ENCODE measurements at regions not wholly inside any gene's neighbourhood (a gene's known extent, or its start where the extent isn't known, plus 50 kb on each side); places are given as distances from the start of the nearest gene placed in this dataset.
A peak's percentile ranks its signal among the peaks of the same experiment; 100 is the strongest.
"Not testable (repeated sequence)": the region's sequence is repeated elsewhere in the genome, so short reads cannot be mapped to it uniquely, and the experiment has no call there.

DNA sequence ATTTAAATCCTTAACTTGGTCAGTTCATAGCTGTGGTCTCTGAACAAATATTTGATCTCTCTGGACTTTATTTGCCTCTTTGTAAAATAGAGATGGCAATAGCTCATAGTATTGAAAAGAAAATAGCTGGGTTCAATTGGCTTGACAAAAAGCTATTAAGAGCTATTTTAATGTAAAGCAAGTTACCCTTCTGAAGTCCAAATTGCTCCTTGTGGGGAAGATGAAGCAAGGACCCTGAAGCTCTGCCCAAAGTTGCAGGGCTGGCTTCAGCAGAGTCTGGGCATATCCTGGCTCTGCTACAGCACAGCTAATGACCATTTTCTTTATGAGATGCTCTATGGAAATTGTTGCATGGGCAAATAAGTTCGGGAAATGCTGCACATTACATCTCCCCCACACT, 484.5 kb downstream of the TDRD3 start:
- no peak for DNase-seq

DNA sequence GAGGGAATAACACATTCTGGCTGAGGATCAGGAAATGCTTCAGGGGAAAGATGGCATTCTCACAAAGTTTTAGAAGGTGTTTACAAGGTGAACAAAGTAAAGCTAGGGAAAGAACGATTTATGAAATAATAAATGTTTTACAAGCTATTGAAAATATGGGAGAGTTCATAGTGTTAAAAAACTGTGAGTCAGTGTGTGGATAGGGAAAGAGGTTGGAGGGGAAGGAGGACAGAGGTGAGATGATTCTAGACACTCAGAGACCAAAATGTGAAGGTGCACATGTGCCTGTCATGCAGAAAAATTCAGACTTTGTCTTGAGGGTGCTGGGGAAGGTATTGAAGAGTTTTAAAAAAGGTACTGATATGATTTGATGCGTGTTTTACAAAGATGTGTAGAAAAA, 476.1 kb downstream of the TDRD3 start:
- DNase-seq = no peak

DNA sequence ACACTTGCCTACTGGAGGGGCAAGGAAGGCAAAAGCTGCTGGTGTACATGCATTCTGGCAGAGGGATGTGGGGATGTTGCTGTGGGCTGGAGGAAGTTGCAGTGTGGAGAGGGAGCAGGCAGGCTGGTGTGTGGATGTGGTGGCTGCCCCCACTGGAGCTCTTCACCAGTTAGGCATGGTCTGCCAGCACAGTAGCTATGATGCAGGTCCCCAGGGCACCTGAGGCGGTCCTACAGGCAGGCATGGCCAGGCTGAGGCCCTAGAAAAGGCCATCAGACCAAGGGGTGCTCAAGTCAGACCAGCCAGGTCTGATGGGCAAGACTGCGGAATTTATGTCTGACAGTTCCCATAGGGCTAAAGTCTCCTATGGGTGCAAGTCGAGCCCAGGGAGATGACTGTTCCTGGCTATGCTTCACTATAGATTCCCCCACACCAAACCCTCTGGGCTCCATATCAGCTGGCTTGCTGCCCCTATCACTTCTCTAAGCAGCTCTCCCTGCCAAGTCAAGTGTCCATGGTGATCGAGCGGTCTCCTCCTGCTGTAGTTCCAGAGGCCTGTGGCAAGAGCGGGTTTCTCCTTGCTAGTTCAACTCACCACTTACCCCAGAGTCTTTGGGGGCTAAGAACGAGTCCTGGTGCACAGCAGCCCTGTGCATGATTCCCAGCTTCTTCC, 473.1 kb downstream of the TDRD3 start:
- DNase-seq = no peak

DNA sequence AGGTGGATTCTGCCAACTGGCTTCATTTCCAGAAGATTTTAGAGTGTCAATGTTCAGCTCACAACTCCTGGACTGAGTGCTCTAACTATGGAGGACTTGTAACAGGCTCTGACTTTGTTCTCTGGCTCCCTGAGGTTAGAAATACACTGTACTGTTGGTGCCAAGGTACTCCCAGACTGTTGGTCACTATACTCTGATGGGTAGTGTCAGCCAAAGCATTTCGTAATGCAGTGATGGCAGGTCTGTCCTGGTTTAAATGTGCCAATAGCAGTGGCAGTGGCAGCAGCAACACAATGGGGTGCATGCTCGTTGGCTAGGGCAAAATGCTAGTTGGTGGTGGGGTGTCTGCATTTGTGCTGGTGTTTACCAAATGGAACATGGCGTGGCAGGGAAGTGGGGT, 472.2 kb downstream of the TDRD3 start:
- no peak for DNase-seq

GRCh38 chr13:60862036-60862435, 465.0 kb downstream of the TDRD3 start:
- no peak for DNase-seq

DNA sequence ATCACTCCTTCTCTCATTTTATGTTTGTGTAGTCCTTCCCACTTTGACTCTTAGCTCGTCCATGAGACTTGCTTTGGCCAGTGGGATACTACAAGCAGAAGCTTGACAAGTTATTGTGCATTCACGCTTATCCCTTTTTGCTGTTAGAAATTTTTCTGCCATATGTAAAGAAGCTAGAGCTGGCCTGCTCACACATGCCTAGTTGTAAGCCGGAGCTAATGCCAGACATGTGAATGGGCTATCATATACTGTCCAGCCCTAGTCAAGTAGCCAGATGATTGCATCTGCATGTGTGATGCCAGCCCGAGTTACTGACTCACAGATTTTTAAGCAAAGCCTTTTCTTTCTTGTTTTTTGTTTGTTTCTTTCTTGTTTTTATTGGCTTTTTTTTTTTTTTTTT, 460.7 kb downstream of the TDRD3 start:
- DNase-seq = no peak

DNA sequence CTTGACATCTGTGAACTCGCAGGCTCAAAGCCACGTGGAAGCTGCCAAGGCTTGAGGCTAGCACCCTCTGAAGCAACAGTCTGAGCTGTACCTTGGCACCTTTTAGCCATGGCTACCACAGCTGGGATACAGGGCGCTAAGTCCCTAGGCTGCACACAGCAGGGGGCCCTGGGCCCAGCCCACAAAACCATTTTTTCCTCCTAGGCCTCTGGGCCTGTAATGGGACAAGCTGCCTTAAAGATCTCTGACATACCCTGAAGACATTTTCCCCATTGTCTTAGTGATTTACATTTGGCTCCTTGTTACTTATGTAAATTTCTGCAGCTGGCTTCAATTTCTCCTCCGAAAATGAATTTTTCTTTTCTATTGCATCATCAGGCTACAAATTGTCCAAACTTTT, 455.9 kb downstream of the TDRD3 start:
- DNase-seq = no peak

GRCh38 chr13:60851378-60851777, 454.4 kb downstream of the TDRD3 start:
- DNase-seq = no peak

GRCh38 chr13:60850526-60850925, 453.5 kb downstream of the TDRD3 start:
- DNase-seq = no peak

DNA sequence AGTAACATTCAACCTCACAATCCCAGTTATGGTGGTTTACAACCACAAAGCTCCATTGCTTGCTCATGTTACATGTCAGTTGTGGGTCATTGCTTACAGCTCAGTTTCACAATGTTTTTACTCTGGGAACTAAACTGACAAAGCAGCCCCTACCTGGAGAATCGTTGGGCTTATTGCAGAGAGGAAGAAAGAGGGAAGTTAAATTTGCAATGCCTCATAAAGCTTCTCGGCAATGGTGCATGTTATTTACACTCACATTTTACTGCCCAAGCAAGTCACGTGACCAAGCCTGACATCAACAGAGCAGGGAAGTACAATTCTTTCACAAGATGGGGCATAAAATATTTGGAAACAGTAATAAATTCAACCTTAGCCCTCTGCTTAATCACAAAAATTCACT, 441.6 kb downstream of the TDRD3 start:
- no peak for DNase-seq

DNA sequence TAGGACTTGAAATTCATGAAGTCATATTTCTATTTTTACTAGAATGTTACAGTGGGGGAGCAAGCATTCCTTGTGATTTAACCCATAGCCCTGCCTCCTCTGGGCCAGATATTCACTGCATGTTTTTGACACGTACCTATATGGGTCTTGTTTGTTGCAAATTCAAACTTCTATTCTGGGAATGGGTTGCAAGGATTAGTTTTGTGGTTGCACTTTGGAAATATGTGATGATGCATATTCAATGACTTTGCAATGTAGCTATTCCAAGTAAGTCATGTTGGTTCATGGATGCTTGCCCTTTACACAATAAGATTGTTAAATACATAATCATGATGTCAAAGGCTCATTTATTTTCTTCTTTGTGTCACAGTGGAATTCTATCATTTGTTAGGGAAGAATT, 440.8 kb downstream of the TDRD3 start:
- no peak for DNase-seq

GRCh38 chr13:60836821-60837220, 439.8 kb downstream of the TDRD3 start:
- no peak for DNase-seq

DNA sequence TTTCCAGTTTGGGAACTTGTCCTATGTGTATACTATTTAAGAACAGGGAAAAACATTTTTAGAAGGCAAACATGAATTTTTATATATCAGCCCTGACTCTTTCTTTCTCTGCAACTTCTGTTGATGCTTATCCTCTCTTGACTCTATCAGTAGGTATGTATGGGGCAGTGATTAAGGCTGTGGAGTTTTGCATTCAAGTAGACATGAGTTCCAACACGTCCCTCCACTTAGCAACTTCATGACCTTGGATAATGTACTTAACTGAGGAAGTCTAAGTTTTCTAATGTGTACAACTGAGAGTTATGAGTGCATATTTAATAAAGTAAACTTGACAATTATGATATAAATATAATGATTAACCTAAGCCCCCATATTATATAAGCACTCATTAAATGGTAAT, 414.6 kb downstream of the TDRD3 start:
- no peak for DNase-seq

DNA sequence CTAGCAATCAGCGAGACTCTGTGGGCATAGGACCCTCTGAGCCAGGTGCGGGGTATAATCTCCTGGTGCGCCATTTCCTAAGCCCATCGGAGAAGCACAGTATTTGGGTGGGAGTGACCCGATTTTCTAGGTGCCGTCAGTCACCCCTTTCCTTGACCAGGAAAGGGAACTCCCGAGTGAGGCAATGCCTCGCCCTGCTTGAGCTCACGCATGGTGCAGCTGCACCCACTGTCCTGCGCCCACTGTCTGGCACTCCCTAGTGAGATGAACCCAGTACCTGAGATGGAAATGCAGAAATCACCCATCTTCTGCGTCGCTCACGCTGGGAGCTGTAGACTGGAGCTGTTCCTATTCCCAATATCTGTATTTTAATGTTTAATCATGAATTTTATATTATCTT, 408.6 kb downstream of the TDRD3 start:
- DNase-seq = not testable (repeated sequence)

- no peak for DNase-seq
These were observed 401.5 kb downstream of the TDRD3 start for GRCh38 chr13:60798503-60798902.

GRCh38 chr13:60797112-60797511, 400.1 kb downstream of the TDRD3 start:
- DNase-seq = no peak

DNA sequence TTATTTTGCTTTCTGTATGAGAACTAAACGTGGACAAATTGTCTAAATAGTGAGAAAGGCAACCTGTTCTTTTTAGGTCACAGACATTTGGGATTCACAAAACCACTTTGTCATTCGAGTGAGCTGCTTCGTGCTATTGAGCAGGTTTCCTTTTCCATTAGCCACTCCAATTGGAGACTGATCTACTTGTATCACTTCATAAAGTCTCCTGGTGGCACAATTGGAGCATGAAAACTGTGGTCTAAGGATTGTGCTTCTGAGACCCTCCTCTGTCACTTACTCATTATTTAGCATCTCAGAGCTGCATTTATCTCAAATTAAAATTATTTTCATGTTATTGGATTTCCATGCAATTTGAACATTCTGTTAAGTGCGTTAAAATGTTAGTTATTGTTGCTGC, 397.7 kb downstream of the TDRD3 start:
- DNase-seq = no peak

GRCh38 chr13:60790620-60791019, 393.6 kb downstream of the TDRD3 start:
- no peak for DNase-seq

DNA sequence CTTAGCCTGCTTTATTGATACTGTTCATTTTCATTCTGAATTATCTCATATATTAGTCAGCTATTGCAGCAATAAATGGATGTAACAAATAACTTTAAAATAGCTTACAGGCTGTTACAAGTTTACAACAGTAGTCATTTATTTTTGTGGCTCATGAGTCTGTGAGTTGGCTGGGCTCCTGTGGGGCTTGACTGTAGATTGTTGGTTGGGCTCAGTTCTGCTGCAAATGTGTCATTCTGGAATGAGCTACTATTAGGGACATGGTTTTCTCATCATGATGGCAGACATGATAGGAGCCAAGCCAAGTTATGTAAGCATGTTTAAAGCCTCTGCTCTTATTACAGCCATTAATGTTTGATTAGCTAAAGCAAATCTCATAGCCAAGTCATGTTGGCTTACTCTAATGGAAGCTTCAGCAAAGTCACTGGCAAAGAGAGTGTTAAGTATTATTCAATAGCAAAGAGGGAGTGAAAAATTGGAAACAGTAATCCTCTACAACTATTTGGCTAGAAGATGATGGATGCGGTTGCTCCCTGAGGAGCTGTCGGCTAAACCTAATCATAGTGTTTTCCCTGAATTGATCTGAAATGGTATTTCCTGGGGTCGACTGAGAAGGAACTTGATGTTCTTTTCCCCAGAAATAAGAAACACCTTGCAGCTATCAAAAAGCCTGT, 391.3 kb downstream of the TDRD3 start:
- DNase-seq = no peak

GRCh38 chr13:60787083-60787482, 390.1 kb downstream of the TDRD3 start:
- DNase-seq = no peak

- no peak for DNase-seq
These were observed 375.7 kb downstream of the TDRD3 start for GRCh38 chr13:60772726-60773125.

GRCh38 chr13:60765700-60766411, 368.8 kb downstream of the TDRD3 start:
- no peak for DNase-seq

- peak; percentile 20 for DNase-seq
These were observed 362.5 kb downstream of the TDRD3 start for GRCh38 chr13:60759499-60759898.

GRCh38 chr13:60758637-60759036, 361.6 kb downstream of the TDRD3 start:
- DNase-seq = no peak

Measured in COR-L47 (cell line).